Left lung (tissue), 4 donors: ENCODE measurements at regions not wholly inside any gene's neighbourhood (a gene's known extent, or its start where the extent isn't known, plus 50 kb on each side); places are given as distances from the start of the nearest gene placed in this dataset.
"Not testable (repeated sequence)": the region's sequence is repeated elsewhere in the genome, so short reads cannot be mapped to it uniquely, and the experiment has no call there.

Source experiments
- ATAC-seq: fragments of 200-7000 bp; cut with Tn5 transposase; one replicate; pipeline ENCODE4 v1.9.1; 2020; ENCODE audit warnings: moderate library complexity
- DNase-seq, 4 donors: peaks; one replicate each; pipeline ENCODE4 v3.0.0-alpha.2; 2013 to 2020
- H3K27ac ChIP-seq, 2 donors: fragments of 200-600 bp; sonication (generic) in 1 of 2; one replicate each; pipeline versions ENCODE4 v1.5.0 to v1.8.0; 2020 to 2021
- H3K27me3 ChIP-seq, 2 donors: fragments of 200-600 bp; sonication (generic) in 1 of 2; one replicate each; pipeline versions ENCODE4 v1.5.0 to v1.8.0; 2020 to 2021
- H3K36me3 ChIP-seq, 2 donors: fragments of 200-600 bp; sonication (generic) in 1 of 2; one replicate each; pipeline versions ENCODE4 v1.5.0 to v1.8.0; 2020 to 2021
- H3K4me1 ChIP-seq, 2 donors: fragments of 200-600 bp; one replicate each; pipeline ENCODE4 v1.8.0; 2021
- H3K4me3 ChIP-seq, 2 donors: fragments of 200-600 bp; sonication (generic) in 1 of 2; one replicate each; pipeline versions ENCODE4 v1.5.0 to v1.8.0; 2020 to 2021; ENCODE audit warnings: mild to moderate bottlenecking in 1 of 2
- H3K9me3 ChIP-seq, 2 donors: fragments of 200-600 bp; sonication (generic) in 1 of 2; one replicate each; pipeline versions ENCODE4 v1.5.0 to v1.8.0; 2020 to 2021
- CTCF ChIP-seq, 2 donors: fragments of 200-600 bp; sonication (generic) in 1 of 2; IDR thresholded peaks; one replicate each; pipeline versions ENCODE4 v1.5.0 to v1.8.0; 2021; ENCODE audit warnings: antibody characterized with exemption in 2 of 2
- intact Hi-C, 2 donors: fragments of 100-400 bp; cut with DNase I; formaldehyde crosslinking; loops; one replicate each; pipeline versions ENCODE4 v1.11.2 to v1.14.2; 2022
- donor health status: DM: no; HTN: yes; CAD: no.
- donor health status: DM: no; HTN: no; CAD: no.

GRCh38 chr20:60180986-60181385 lies 222.8 kb downstream of the CDH26 start:
- Histone ChIP-seq H3K27me3 (no peaks in the 10 kb centered on the region), H3K4me3 (no peak overlapping the region), H3K4me1 (no peaks in the 10 kb centered on the region), H3K36me3 (no peaks in the 10 kb centered on the region), H3K27ac (no peak overlapping the region), H3K9me3 (no peaks in the 10 kb centered on the region)
- DNase-seq, result no peak
- TF ChIP-seq CTCF (IDR thresholded peaks at IDR 0.05), result no peak
- ATAC-seq, result no peak
- intact Hi-C loops, result no loop called here

DNA sequence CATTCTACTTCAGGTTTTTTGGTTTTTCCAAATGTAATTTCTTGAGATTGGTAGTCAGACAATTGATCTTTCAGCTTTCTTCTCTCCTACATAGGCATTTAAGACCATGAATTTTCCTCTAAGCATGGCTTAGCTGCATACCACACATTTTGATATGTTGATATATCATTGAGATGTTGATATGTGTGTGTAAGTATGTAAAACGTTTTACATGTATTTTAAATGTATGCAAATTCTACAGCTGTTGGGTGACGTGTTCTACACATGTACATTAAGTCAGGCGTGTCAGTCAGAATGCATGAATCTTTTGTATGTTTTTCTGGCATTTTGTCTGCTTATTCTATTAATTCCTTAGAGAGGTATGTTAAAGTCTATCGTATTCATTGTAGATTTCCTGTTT lies 228.2 kb downstream of the CDH26 start:
- Histone ChIP-seq H3K4me3 (no peak overlapping the region), H3K4me1 (no peaks in the 10 kb centered on the region), H3K27me3 (no peaks in the 10 kb centered on the region), H3K27ac (no peak overlapping the region), H3K9me3 (no peaks in the 10 kb centered on the region), H3K36me3 (no peaks in the 10 kb centered on the region)
- intact Hi-C loops, result no loop called here
- no peak for TF ChIP-seq CTCF (IDR thresholded peaks at IDR 0.05)
- no peak for ATAC-seq
- DNase-seq, result no peak

DNA sequence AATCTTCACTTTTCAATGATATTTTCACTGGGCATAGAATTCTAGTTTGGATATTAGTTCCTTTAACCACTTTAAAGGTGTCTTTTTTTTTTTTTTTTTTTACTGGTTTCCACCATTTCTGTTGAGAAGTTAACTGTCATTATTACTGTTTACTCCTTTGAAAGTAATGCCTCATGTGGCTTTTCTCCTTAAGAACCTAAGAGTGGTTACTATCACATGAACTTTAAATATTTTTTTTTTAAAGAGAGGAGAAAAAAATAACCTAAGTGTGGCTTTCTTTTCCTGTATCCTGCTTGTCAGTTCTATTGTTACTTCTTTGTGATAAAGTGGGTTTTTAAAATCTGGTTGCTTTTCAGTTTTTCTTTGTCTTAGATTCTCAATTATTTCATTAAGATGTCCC lies 229.5 kb downstream of the CDH26 start:
- intact Hi-C loops, result no loop called here
- TF ChIP-seq CTCF (IDR thresholded peaks at IDR 0.05), result no peak
- no peak overlapping the region for H3K4me3 ChIP-seq
- no peak overlapping the region for H3K27ac ChIP-seq
- no peak for ATAC-seq
- no peaks in the 10 kb centered on the region for H3K27me3 ChIP-seq
- no peaks in the 10 kb centered on the region for H3K9me3 ChIP-seq
- H3K36me3 ChIP-seq, result no peaks in the 10 kb centered on the region
- no peaks in the 10 kb centered on the region for H3K4me1 ChIP-seq
- no peak for DNase-seq

- no peaks in the 10 kb centered on the region for H3K4me1 ChIP-seq
- H3K27me3 ChIP-seq, result no peaks in the 10 kb centered on the region
- no peak for ATAC-seq
- no peak overlapping the region for H3K4me3 ChIP-seq
- no peaks in the 10 kb centered on the region for H3K9me3 ChIP-seq
- no peak overlapping the region for H3K27ac ChIP-seq
- DNase-seq, result no peak
- H3K36me3 ChIP-seq, result no peaks in the 10 kb centered on the region
- intact Hi-C loops, result no loop called here
- TF ChIP-seq CTCF (IDR thresholded peaks at IDR 0.05), result no peak
Measured at GRCh38 chr20:60191014-60191413, 232.8 kb downstream of the CDH26 start.

GRCh38 chr20:60192326-60192725 lies 234.1 kb downstream of the CDH26 start:
- no peak for ATAC-seq
- Histone ChIP-seq H3K9me3 (no peaks in the 10 kb centered on the region), H3K27ac (no peak overlapping the region), H3K27me3 (no peaks in the 10 kb centered on the region), H3K4me1 (no peaks in the 10 kb centered on the region), H3K4me3 (no peak overlapping the region), H3K36me3 (no peaks in the 10 kb centered on the region)
- DNase-seq, result no peak
- no peak for TF ChIP-seq CTCF (IDR thresholded peaks at IDR 0.05)
- intact Hi-C loops, result no loop called here

- ATAC-seq, H3K27me3 ChIP-seq, H3K4me1 ChIP-seq, H3K9me3 ChIP-seq, H3K27ac ChIP-seq, H3K36me3 ChIP-seq, H3K4me3 ChIP-seq, intact Hi-C loops, DNase-seq: not testable (repeated sequence)
Measured at GRCh38 chr20:60199132-60199531, 240.9 kb downstream of the CDH26 start.
